ENCODE measurements at regions not wholly inside any gene's neighbourhood (a gene's known extent, or its start where the extent isn't known, plus 50 kb on each side); places are given as distances from the start of the nearest gene placed in this dataset.

DNA sequence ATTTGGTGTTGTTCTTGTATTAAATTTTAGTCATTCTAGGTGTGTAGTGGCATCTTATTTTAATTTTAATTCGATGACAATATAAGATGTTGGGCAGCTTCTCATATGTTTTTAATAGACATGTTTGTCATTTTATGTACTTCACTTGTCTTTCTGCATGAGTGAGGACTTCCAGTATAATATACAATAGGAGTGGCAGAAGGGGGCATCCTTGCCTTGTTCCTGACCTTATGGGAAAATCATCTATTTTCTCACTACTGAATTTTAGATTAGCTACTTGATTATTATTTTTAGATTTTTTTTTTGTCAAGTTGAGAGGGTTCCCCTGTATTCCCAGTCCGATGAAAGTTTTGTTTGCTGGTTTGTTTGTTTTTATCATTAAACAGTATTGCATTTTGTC, 495.2 kb upstream of the GRM3 start:
- TF ChIP-seq, protein P1, sequence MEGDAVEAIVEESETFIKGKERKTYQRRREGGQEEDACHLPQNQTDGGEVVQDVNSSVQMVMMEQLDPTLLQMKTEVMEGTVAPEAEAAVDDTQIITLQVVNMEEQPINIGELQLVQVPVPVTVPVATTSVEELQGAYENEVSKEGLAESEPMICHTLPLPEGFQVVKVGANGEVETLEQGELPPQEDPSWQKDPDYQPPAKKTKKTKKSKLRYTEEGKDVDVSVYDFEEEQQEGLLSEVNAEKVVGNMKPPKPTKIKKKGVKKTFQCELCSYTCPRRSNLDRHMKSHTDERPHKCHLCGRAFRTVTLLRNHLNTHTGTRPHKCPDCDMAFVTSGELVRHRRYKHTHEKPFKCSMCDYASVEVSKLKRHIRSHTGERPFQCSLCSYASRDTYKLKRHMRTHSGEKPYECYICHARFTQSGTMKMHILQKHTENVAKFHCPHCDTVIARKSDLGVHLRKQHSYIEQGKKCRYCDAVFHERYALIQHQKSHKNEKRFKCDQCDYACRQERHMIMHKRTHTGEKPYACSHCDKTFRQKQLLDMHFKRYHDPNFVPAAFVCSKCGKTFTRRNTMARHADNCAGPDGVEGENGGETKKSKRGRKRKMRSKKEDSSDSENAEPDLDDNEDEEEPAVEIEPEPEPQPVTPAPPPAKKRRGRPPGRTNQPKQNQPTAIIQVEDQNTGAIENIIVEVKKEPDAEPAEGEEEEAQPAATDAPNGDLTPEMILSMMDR (optimal IDR thresholded peaks at IDR 0.05 in 1 of 3, IDR thresholded peaks at IDR 0.05 in 1 of 3, conservative IDR thresholded peaks at IDR 0.05 in 1 of 3; ENCODE audit: extremely low read depth in 1 of 3, insufficient read depth in 2 of 3, low read length in 3 of 3) = no peak
- TF ChIP-seq EZH2 (IDR thresholded peaks at IDR 0.05; ENCODE audit: low read length) = no peak

Data from keratinocyte (primary cell).